Right atrium auricular region (tissue), 2 donors: ENCODE measurements at regions not wholly inside any gene's neighbourhood (a gene's known extent, or its start where the extent isn't known, plus 50 kb on each side); places are given as distances from the start of the nearest gene placed in this dataset.

Experiments
- DNase-seq: peaks from one replicate; pipeline ENCODE4 v3.0.0-alpha.2; 2019; ENCODE audit warnings: low spot score
- H3K27ac ChIP-seq, 2 donors: fragments of 200-600 bp; sonication (generic); 1 replicate in 1 of 2; 2 replicates in 1 of 2; pipeline ENCODE4 v1.5.1; 2016 to 2019
- H3K27me3 ChIP-seq, 2 donors: fragments of 200-600 bp; sonication (generic); one replicate each; pipeline versions ENCODE4 v1.5.1 to v1.6.0; 2017 to 2019
- H3K36me3 ChIP-seq: fragments of 200-600 bp; sonication (generic); one replicate; pipeline ENCODE4 v1.5.1; 2016
- H3K4me1 ChIP-seq, 2 donors: fragments of 200-600 bp; sonication (generic); one replicate each; pipeline versions ENCODE4 v1.5.1 to v1.6.0; 2017 to 2019
- H3K4me3 ChIP-seq, 2 donors: fragments of 200-600 bp; sonication (generic); 1 replicate in 1 of 2; 2 replicates in 1 of 2; pipeline ENCODE4 v1.5.1; 2017 to 2019; ENCODE audit warnings: mild to moderate bottlenecking in 1 of 2, moderate library complexity in 1 of 2
- H3K9me3 ChIP-seq, 2 donors: fragments of 200-600 bp; sonication (generic); one replicate each; pipeline ENCODE4 v1.5.1; 2019
- TF ChIP-seq, protein P1 (sequence below), 2 donors: fragments of 200-600 bp; sonication (generic); IDR thresholded peaks; one replicate each; pipeline ENCODE4 v1.5.1; 2019; ENCODE audit warnings: antibody characterized with exemption in 2 of 2

DNA sequence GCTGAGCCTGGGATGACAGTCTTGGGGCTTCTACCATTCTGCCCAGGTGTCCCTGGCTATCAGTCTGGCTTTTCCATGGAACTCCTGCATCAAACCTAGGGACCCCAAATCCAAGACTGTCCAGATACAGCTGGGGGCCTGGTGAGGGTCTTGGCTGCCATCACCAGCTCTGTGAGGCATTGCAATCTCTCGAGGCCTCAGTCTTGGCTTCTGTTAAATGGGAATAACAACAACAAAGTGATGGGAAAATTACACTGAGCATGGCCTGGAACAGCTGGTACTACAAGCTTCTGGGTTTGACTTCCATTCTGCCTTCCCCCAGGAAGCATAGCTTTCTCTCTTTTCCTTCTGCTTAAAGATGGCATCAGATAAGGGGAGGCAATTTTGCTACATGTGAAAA, 50.0 kb upstream of the LCTL start:
- Histone ChIP-seq H3K9me3 (no peaks in the 10 kb centered on the region), H3K27ac (no peak overlapping the region), H3K27me3 (no peaks in the 10 kb centered on the region), H3K4me3 (no peak overlapping the region), H3K4me1 (peaks cover 0 to 34% of the 10 kb centered on the region in 2 donors), H3K36me3 (no peaks in the 10 kb centered on the region)
- TF ChIP-seq, protein P1, sequence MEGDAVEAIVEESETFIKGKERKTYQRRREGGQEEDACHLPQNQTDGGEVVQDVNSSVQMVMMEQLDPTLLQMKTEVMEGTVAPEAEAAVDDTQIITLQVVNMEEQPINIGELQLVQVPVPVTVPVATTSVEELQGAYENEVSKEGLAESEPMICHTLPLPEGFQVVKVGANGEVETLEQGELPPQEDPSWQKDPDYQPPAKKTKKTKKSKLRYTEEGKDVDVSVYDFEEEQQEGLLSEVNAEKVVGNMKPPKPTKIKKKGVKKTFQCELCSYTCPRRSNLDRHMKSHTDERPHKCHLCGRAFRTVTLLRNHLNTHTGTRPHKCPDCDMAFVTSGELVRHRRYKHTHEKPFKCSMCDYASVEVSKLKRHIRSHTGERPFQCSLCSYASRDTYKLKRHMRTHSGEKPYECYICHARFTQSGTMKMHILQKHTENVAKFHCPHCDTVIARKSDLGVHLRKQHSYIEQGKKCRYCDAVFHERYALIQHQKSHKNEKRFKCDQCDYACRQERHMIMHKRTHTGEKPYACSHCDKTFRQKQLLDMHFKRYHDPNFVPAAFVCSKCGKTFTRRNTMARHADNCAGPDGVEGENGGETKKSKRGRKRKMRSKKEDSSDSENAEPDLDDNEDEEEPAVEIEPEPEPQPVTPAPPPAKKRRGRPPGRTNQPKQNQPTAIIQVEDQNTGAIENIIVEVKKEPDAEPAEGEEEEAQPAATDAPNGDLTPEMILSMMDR (IDR thresholded peaks at IDR 0.05), result no peak
- DNase-seq, result no peak

DNA sequence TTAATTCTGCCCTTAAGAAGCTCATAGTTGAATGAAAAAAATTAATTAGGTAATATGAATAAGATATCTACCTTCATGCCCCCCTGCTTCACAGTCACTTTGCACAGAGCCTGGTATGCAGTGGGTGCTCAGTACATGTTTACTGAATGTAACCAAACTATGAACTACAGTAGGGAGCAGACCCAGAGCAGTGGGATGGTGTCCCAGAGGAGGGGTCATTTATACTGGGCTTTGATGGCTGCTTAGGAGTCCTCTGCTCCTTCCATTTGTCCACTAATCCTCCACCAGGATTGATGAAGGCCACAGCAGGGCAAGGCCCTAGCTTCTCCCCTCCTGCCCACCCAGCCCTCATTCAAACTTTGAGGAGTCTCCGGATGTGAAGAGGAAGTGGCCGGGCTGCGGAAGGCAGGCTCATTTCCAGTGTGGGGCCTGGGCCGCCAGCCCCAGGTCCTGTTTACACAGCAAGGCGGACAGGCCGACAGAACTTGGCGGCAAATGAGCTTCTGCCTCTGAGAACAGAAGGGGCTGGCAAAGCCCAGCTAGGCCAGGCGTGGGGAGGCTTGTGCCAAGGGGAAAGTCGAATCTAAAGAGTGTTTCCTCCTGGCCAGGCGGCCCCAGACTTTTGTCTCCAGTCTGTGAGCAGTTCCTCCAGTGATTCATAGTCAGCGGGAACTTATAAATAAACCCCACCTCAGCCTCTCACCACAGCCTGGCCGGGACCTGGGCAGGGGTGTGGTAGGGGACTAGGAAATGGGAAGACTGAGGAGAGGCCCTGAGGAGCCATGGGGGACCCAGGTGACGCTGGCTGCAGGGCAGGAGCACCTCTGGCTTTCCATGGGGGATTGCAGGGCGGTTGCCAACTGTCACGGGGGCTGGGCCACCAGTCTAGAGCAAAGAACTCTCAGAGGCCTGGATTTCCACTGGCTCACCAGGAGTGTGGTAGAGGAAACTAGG, 51.6 kb upstream of the LCTL start:
- TF ChIP-seq, protein P1 (IDR thresholded peaks at IDR 0.05), result no peak
- Histone ChIP-seq H3K27me3 (no peaks in the 10 kb centered on the region), H3K27ac (peak overlapping the region; percentile 71 to 83), H3K4me1 (peaks cover 0 to 47% of the 10 kb centered on the region in 2 donors), H3K4me3 (no peak overlapping the region), H3K36me3 (no peaks in the 10 kb centered on the region), H3K9me3 (no peaks in the 10 kb centered on the region)
- peak; percentile 94 for DNase-seq

DNA sequence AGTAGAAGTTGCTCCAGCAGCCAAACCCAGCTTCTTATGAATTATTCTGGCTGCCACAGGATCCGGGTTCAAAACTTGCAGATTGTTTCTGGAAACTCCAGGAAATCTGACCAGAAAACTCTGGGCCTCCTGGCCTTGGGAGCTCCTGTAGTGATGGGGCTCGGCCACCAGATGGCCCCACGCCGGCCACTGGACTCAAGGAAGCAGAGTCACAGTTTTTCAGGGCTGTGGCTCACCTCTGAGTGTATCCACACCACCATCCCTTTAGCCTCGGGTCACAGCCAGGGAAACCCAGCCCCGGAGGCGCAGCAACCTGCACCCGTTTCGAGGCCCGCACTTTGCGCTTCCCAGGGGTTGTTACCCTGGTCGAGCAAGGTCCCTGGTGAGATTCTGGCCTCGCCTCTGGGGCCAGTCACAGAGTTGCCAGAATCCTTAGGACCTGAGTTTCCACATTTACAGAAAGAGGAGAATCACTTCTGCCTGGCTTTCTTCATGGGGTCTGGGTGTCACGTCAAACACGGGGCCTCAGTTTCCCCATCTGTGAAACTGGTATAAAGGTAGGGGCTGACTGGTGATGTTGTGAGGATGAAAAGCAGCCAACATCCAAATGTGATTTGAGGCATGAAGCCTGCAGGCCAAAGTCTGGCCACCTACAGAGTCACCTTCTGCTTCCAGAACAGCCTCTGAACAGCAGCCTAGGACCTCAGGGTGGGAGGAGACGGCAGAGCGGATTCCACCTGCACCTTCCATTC, 53.5 kb upstream of the LCTL start:
- H3K36me3 ChIP-seq, result no peaks in the 10 kb centered on the region
- H3K4me3 ChIP-seq, result no peak overlapping the region
- peak overlapping the region; percentile 71 to 83 for H3K27ac ChIP-seq
- no peaks in the 10 kb centered on the region for H3K9me3 ChIP-seq
- DNase-seq, result peak; percentile 95
- TF ChIP-seq, protein P1 (IDR thresholded peaks at IDR 0.05), result peak; percentile 77 to 94
- H3K27me3 ChIP-seq, result no peaks in the 10 kb centered on the region
- peaks cover 0 to 54% of the 10 kb centered on the region in 2 donors for H3K4me1 ChIP-seq

DNA sequence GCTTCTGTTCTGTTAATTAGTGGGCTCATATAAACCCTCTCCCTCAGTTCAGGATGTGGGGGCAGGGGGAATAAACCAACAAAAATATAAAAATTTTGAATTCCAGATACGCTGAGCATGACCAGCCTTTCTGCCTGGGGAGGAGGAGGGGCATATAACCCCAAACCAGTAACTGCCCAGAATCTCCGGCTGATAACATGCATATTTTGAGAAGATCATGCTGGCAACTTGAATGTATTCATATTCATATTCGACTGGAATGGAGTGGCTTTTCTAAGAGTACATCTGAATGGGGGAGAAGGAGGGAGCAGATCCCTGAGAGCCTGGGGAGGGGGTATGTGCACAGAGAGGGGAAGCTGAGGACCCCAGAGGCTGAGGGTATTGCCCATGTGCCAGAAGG, 54.5 kb upstream of the LCTL start:
- peak overlapping the region in 1 of 2 donors; percentile 71 for H3K27ac ChIP-seq
- no peak for DNase-seq
- H3K4me3 ChIP-seq, result no peak overlapping the region
- no peaks in the 10 kb centered on the region for H3K9me3 ChIP-seq
- peaks cover 0 to 54% of the 10 kb centered on the region in 2 donors for H3K4me1 ChIP-seq
- H3K27me3 ChIP-seq, result no peaks in the 10 kb centered on the region
- no peaks in the 10 kb centered on the region for H3K36me3 ChIP-seq
- TF ChIP-seq, protein P1 (IDR thresholded peaks at IDR 0.05), result no peak

DNA sequence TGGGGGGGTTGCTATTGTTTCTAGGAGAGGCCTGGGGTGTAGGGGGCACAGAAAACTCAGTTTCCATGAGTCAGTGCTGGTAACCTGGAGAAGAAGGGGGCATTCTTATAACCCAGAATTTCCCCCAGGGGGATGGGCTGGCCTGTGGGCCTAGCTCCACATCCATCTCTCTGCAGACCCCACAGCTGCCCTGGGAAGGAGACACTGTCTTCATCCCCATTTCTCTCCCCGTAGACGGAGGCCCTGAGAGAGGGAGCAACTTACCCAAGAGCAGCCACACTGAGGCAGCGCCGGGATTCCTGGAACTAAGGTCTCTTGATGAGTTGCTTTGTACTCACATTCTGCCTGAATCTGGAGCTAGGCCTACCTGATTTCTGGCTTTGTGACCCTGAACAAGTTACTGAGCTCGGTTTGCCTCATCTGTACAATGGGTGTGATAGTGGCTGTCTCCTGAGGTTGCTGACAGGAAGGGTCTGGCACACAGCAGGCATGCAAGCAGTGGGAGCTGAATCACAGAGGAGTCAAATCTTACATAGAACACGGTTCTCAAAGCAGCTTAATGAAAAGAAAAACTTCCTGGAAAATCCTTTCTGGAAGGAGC, 55.0 kb upstream of the LCTL start:
- no peak overlapping the region for H3K4me3 ChIP-seq
- H3K36me3 ChIP-seq, result no peaks in the 10 kb centered on the region
- TF ChIP-seq, protein P1 (IDR thresholded peaks at IDR 0.05), result no peak
- peak overlapping the region; percentile 48 to 50 for H3K27ac ChIP-seq
- H3K4me1 ChIP-seq, result peaks cover 0 to 54% of the 10 kb centered on the region in 2 donors
- DNase-seq, result no peak
- no peaks in the 10 kb centered on the region for H3K27me3 ChIP-seq
- no peaks in the 10 kb centered on the region for H3K9me3 ChIP-seq
